EL (cell line): ENCODE measurements at regions not wholly inside any gene's neighbourhood (a gene's known extent, or its start where the extent isn't known, plus 50 kb on each side); places are given as distances from the start of the nearest gene placed in this dataset.
"Not testable (repeated sequence)": the region's sequence is repeated elsewhere in the genome, so short reads cannot be mapped to it uniquely, and the experiment has no call there.

Experiments used
- DNase-seq: peaks from one replicate; pipeline ENCODE4 v3.0.0-alpha.2; 2016

DNA sequence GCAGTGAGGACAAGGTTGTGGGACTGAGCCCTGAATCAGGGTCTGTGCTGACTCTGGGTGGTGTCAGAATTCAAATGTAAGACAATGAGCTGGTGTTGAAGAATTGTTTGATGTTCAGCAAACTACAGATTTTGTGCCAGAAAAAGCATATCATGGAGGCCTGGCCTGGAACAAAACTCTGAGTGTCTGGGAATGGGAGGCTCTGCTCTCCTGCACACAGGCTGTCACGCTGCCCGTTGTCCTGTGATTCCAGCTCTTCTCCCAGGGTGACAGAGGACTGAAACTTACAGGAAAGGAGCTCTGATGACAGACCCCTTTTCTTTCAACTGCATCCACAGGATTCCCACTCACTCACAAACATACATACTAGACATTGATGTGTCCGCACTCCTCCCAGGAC is 120.1 kb downstream of the ZNF486 start:
- DNase-seq: no peak

GRCh38 chr19:20285876-20286275 is 118.9 kb downstream of the ZNF486 start:
- not testable (repeated sequence) for DNase-seq

GRCh38 chr19:20279516-20279915 is 112.5 kb downstream of the ZNF486 start:
- DNase-seq: no peak

DNA sequence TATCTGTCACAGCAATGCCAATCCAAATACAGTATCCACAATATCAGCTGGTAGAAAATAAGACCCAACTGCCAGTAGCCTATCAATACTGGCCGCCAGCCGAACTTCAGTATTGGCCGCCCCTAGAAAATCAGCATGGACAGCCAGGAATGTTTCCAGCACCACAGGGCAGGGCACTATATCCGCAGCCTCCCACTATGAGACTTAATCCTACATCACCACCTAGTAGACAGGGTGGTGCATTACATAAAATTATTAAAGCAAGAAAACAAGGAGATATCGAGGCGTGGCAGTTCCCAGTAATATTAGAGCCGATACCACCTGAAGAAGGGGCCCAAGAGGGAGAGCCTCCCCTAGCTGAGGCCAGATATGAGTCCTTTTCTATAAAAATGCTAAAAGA is 111.3 kb downstream of the ZNF486 start:
- no peak for DNase-seq

- DNase-seq: not testable (repeated sequence)
Measured at GRCh38 chr19:20276732-20277082, 109.7 kb downstream of the ZNF486 start.

GRCh38 chr19:20276011-20276731 is 109.2 kb downstream of the ZNF486 start:
- no peak for DNase-seq

DNA sequence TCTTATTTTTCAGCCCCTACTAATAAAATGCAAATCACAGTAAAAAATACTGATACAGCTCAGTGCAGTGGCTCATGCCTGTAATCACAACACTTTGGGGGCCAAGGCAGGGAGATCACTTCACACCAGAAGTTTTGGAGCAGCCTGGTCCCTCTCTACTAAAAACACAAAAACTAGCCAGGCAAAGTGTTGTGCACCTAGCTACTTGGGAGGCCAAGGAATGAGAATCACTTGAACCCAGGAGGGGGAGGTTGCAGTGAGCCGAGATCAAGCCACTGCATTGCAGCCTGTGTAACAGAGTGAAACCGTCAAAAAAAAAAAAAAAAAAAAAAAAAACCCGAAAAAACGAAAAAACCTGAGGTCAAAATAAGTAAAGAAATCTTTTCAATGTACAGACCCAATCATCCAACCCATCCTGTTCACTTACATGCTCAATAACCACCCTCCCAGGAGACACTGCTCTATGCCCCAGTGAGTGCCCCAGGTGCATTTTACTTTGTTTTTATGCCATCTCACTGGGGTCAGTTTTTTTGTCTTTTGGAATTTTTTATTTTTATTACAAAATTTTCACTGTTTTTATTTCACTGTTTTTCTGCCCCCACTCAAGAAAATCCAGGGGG is 107.0 kb downstream of the ZNF486 start:
- no peak for DNase-seq

GRCh38 chr19:20273376-20273775 is 106.4 kb downstream of the ZNF486 start:
- DNase-seq: no peak

- DNase-seq: not testable (repeated sequence)
Measured at GRCh38 chr19:20272627-20273010, 105.6 kb downstream of the ZNF486 start.

- DNase-seq: not testable (repeated sequence)
Measured at GRCh38 chr19:20271927-20272626, 105.1 kb downstream of the ZNF486 start.

GRCh38 chr19:20271215-20271926 is 104.4 kb downstream of the ZNF486 start:
- no peak for DNase-seq

GRCh38 chr19:20269461-20269860 is 102.4 kb downstream of the ZNF486 start:
- DNase-seq: no peak

GRCh38 chr19:20261513-20261912 is 94.5 kb downstream of the ZNF486 start:
- DNase-seq: not testable (repeated sequence)

DNA sequence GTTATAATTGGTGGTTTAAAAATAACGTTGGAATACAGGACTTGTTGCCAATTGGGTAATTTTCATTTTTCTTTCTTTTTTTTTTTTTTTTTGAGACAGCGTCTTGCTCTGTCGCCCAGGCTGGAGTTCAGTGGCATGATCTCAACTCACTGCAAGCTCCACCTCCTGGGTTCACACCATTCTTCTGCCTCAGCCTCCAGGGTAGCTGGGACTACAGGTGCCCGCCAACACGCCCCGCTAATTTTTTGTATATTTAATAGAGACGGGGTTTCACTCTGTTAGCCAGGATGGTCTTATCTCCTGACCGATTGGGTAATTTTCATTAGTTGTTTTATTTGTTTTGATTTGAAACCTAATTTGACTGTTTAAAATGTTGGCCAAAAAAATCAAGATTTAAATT is 93.7 kb downstream of the ZNF486 start:
- DNase-seq: not testable (repeated sequence)

- no peak for DNase-seq
Measured at GRCh38 chr19:20259615-20260014, 92.6 kb downstream of the ZNF486 start.

GRCh38 chr19:20256606-20257005 is 89.6 kb downstream of the ZNF486 start:
- no peak for DNase-seq

- no peak for DNase-seq
Measured at GRCh38 chr19:20254121-20254520, 87.1 kb downstream of the ZNF486 start.

GRCh38 chr19:20252613-20253012 is 85.6 kb downstream of the ZNF486 start:
- no peak for DNase-seq

- no peak for DNase-seq
Measured at GRCh38 chr19:20250627-20251026, 83.6 kb downstream of the ZNF486 start.

GRCh38 chr19:20250121-20250520 is 83.1 kb downstream of the ZNF486 start:
- DNase-seq: no peak
